ENCODE measurements at regions not wholly inside any gene's neighbourhood (a gene's known extent, or its start where the extent isn't known, plus 50 kb on each side); places are given as distances from the start of the nearest gene placed in this dataset.

DNA sequence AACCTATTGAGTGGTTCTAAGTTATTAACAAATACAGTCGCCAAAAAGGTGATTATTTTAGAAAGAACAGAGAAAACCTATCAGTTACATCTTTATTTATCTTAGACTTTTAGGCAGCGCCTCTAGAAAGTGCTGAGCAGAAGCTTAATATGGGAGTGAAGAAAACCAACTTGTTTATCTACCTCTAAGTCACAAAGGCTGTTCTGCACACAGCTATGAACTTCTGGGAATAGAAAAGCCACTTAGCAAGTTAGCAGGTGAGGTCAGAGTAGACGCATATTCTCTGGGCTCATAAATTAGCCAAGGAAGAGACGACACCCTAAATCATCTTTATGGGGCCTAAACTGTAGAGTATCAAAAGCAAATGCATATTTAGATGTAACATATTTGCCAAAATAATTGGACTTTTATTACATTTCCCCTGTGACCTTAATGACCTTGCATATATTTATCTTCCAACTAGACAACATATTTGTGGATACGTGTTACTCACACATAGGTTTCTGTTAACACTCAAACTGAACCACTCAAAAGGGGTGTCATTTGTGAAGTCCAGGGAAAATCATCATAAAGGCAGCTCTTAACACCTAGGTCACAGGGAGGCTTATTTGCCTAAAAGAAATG lies 267.1 kb downstream of the ADGB start:
- CTCF ChIA-PET = no interaction called here
- Histone ChIP-seq H3K9me3 (ENCODE audit: control insufficient read depth, insufficient read depth, low read depth, low read length) (no peaks in the 10 kb centered on the region), H3K27me3 (ENCODE audit: control insufficient read depth, insufficient read depth, low read length) (no peaks in the 10 kb centered on the region), H3K4me1 (ENCODE audit: control insufficient read depth, insufficient read depth, low read length) (0 out of 2 replicates have a peak, but pooled peaks cover 5% of the 10 kb centered on the region), H3K27ac (ENCODE audit: low read length) (no peak overlapping the region), H3K4me3 (ENCODE audit: low read depth in 2 of 2, low read length in 2 of 2) (no peak overlapping the region), H3K36me3 (ENCODE audit: control insufficient read depth, insufficient read depth, low read length) (no peaks in the 10 kb centered on the region)
- in situ Hi-C loops (cut with HindIII; ENCODE audit: low pct_unique_long_range_greater_than_20kb, low sequenced_read_pairs) (no loop called here), intact Hi-C loops (cut with micrococcal nuclease; ENCODE audit: unreplicated experiment) (no loop called here)
- no TSS peak for BruUV-seq (replicated peaks)
- ATAC-seq (no peak), DNase-seq (ENCODE audit: low read depth, low spot score) (no peak)
- POLR2A ChIA-PET = no interaction called here
- TF ChIP-seq, protein P1, sequence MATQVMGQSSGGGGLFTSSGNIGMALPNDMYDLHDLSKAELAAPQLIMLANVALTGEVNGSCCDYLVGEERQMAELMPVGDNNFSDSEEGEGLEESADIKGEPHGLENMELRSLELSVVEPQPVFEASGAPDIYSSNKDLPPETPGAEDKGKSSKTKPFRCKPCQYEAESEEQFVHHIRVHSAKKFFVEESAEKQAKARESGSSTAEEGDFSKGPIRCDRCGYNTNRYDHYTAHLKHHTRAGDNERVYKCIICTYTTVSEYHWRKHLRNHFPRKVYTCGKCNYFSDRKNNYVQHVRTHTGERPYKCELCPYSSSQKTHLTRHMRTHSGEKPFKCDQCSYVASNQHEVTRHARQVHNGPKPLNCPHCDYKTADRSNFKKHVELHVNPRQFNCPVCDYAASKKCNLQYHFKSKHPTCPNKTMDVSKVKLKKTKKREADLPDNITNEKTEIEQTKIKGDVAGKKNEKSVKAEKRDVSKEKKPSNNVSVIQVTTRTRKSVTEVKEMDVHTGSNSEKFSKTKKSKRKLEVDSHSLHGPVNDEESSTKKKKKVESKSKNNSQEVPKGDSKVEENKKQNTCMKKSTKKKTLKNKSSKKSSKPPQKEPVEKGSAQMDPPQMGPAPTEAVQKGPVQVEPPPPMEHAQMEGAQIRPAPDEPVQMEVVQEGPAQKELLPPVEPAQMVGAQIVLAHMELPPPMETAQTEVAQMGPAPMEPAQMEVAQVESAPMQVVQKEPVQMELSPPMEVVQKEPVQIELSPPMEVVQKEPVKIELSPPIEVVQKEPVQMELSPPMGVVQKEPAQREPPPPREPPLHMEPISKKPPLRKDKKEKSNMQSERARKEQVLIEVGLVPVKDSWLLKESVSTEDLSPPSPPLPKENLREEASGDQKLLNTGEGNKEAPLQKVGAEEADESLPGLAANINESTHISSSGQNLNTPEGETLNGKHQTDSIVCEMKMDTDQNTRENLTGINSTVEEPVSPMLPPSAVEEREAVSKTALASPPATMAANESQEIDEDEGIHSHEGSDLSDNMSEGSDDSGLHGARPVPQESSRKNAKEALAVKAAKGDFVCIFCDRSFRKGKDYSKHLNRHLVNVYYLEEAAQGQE (IDR thresholded peaks at IDR 0.05; ENCODE audit: insufficient read depth in 1 of 2, low read depth in 2 of 2, low read length in 1 of 2) = no peak
- TF ChIP-seq, protein P2, sequence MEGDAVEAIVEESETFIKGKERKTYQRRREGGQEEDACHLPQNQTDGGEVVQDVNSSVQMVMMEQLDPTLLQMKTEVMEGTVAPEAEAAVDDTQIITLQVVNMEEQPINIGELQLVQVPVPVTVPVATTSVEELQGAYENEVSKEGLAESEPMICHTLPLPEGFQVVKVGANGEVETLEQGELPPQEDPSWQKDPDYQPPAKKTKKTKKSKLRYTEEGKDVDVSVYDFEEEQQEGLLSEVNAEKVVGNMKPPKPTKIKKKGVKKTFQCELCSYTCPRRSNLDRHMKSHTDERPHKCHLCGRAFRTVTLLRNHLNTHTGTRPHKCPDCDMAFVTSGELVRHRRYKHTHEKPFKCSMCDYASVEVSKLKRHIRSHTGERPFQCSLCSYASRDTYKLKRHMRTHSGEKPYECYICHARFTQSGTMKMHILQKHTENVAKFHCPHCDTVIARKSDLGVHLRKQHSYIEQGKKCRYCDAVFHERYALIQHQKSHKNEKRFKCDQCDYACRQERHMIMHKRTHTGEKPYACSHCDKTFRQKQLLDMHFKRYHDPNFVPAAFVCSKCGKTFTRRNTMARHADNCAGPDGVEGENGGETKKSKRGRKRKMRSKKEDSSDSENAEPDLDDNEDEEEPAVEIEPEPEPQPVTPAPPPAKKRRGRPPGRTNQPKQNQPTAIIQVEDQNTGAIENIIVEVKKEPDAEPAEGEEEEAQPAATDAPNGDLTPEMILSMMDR (IDR thresholded peaks at IDR 0.05) = no peak
- no peak for TF ChIP-seq SIN3A (IDR thresholded peaks at IDR 0.05; ENCODE audit: borderline replicate concordance, insufficient read depth, low read depth, low read length)

DNA sequence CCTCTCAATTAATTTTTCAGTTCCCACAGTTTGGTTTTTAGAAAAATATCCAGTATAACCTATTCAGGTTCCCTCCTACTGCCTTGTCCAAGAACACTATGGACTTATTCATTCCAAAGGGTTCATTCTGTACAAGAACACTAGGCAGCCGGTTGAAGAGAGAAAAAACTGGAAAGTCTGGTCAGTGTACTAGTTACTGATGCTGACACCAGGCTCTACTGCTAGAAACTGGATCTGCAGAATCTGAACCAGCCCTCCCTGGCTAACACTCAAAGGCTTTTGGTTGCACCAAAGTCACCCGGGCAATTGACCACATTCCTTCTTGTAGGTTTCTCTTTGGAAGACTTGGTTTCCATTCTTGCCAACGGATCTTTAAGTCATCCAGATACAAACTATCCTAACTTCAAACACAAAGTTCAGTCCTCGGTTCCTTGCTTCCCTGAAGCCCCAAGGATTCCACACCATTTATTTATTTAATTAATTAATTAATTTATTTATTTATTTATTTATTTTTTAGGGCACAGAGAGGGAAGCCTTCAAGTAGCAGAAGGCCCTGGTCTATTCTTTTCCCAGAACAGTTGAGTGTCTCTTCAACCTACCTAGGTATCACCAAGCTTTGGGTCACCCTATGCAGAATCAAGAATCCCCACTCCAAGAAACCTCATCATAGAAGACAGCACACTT lies 268.1 kb downstream of the ADGB start:
- Histone ChIP-seq H3K4me3 (ENCODE audit: low read depth in 2 of 2, low read length in 2 of 2) (no peak overlapping the region), H3K27ac (ENCODE audit: low read length) (no peak overlapping the region), H3K27me3 (ENCODE audit: control insufficient read depth, insufficient read depth, low read length) (no peaks in the 10 kb centered on the region), H3K4me1 (ENCODE audit: control insufficient read depth, insufficient read depth, low read length) (no peaks in the 10 kb centered on the region), H3K9me3 (ENCODE audit: control insufficient read depth, insufficient read depth, low read depth, low read length) (no peaks in the 10 kb centered on the region), H3K36me3 (ENCODE audit: control insufficient read depth, insufficient read depth, low read length) (no peaks in the 10 kb centered on the region)
- intact Hi-C loops (cut with micrococcal nuclease; ENCODE audit: unreplicated experiment) = no loop called here
- POLR2A ChIA-PET = interaction anchor here (0.6 kb wide), 1 partner anchor 979 kb away, joined by 4 read pairs; no protein-coding TSS in a partner anchor
- CTCF ChIA-PET = no interaction called here
- DNase-seq (ENCODE audit: low read depth, low spot score) (no peak), ATAC-seq (no peak)
- no peak for TF ChIP-seq POLR2AphosphoS5 (IDR thresholded peaks at IDR 0.05; ENCODE audit: low read depth, low read length)
- no peak for TF ChIP-seq SIN3A (IDR thresholded peaks at IDR 0.05; ENCODE audit: borderline replicate concordance, insufficient read depth, low read depth, low read length)
- TF ChIP-seq TCF7L2 (IDR thresholded peaks at IDR 0.05; ENCODE audit: low read depth, low read length) = no peak
- TF ChIP-seq, protein P1 (IDR thresholded peaks at IDR 0.05; ENCODE audit: insufficient read depth in 1 of 2, low read depth in 2 of 2, low read length in 1 of 2) = no peak
- TF ChIP-seq, protein P2 (IDR thresholded peaks at IDR 0.05) = no peak
- BruUV-seq (replicated peaks) = no TSS peak
- in situ Hi-C loops (cut with HindIII; ENCODE audit: low pct_unique_long_range_greater_than_20kb, low sequenced_read_pairs) = no loop called here
